ENCODE measurements at regions not wholly inside any gene's neighbourhood (a gene's known extent, or its start where the extent isn't known, plus 50 kb on each side); places are given as distances from the start of the nearest gene placed in this dataset.

DNA sequence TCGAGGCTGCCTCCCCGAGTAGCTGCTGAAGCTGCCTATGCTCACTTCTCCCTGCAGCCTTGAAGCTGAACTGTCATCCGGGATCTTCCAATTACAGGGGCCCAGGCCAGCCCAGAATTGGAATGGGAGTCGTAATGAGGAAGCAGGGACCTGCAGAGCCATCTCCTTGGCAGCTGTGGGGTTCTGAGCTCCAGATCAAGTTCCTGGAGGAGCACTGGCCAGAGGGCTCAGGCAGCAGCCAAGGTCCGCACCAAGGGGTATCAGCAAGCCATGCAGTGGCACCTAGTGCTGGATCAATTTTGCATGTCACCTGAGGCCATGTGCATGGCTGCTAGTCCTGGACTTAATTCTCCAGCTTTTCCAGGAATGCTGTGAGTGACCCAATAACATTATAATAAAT lies 163.2 kb upstream of the TSHZ2 start:
- H3K4me1 ChIP-seq (ENCODE audit: control insufficient read depth in 1 of 2, insufficient read depth in 2 of 2, low read length in 2 of 2), result no peaks in the 10 kb centered on the region
- peaks cover 2 to 7% (median 5%) of the 10 kb centered on the region in 3 donors for H3K27me3 Mint-ChIP-seq (ENCODE audit: low read depth in 3 of 3)
- TF ChIP-seq, protein P1, sequence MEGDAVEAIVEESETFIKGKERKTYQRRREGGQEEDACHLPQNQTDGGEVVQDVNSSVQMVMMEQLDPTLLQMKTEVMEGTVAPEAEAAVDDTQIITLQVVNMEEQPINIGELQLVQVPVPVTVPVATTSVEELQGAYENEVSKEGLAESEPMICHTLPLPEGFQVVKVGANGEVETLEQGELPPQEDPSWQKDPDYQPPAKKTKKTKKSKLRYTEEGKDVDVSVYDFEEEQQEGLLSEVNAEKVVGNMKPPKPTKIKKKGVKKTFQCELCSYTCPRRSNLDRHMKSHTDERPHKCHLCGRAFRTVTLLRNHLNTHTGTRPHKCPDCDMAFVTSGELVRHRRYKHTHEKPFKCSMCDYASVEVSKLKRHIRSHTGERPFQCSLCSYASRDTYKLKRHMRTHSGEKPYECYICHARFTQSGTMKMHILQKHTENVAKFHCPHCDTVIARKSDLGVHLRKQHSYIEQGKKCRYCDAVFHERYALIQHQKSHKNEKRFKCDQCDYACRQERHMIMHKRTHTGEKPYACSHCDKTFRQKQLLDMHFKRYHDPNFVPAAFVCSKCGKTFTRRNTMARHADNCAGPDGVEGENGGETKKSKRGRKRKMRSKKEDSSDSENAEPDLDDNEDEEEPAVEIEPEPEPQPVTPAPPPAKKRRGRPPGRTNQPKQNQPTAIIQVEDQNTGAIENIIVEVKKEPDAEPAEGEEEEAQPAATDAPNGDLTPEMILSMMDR (IDR thresholded peaks at IDR 0.05), result no peak
- WGBS (ENCODE audit: insufficient coverage), result 80% methylated on average over 5 of the region's 5 CpGs
- no peaks in the 10 kb centered on the region for H3K9me3 Mint-ChIP-seq
- no peak overlapping the region for H3K9ac ChIP-seq (ENCODE audit: insufficient read depth, low read length, poor library complexity, severe bottlenecking)
- no peaks in the 10 kb centered on the region for H3K9me3 ChIP-seq (replicated peaks in 1 of 2; ENCODE audit: control insufficient read depth in 1 of 2, insufficient read depth in 1 of 2, low read length in 2 of 2)
- H3K27me3 ChIP-seq (ENCODE audit: control insufficient read depth in 2 of 2, insufficient read depth in 2 of 2, low read length in 2 of 2), result no peaks in the 10 kb centered on the region
- H4K20me1 ChIP-seq (ENCODE audit: insufficient read depth, low read length), result no peaks in the 10 kb centered on the region
- no peaks in the 10 kb centered on the region for H3K36me3 ChIP-seq (replicated peaks in 1 of 2; ENCODE audit: control insufficient read depth in 1 of 2, insufficient read depth in 2 of 2, low read length in 2 of 2)
- intact Hi-C loops (cut with micrococcal nuclease), result no loop called here
- no peak overlapping the region for H3K4me3 Mint-ChIP-seq
- no peaks in the 10 kb centered on the region for H3K36me3 Mint-ChIP-seq
- H3K4me2 ChIP-seq (replicated peaks; ENCODE audit: extremely low read depth, low read length, poor library complexity, severe bottlenecking), result no peak overlapping the region
- H3K4me3 ChIP-seq (replicated peaks in 1 of 3; ENCODE audit: low read depth in 2 of 3, low read length in 3 of 3), result no peak overlapping the region
- no peak overlapping the region for H2AFZ ChIP-seq (ENCODE audit: insufficient read depth, low read depth, low read length, poor library complexity, severe bottlenecking)
- DNase-seq, result no peak
- H3K27ac ChIP-seq (ENCODE audit: low read depth in 1 of 2, low read length in 2 of 2), result no peak overlapping the region
- H3K79me2 ChIP-seq (ENCODE audit: insufficient read depth, low read length), result no peaks in the 10 kb centered on the region
- H3K4me1 Mint-ChIP-seq, result no peaks in the 10 kb centered on the region
- no peak overlapping the region for H3K27ac Mint-ChIP-seq

DNA sequence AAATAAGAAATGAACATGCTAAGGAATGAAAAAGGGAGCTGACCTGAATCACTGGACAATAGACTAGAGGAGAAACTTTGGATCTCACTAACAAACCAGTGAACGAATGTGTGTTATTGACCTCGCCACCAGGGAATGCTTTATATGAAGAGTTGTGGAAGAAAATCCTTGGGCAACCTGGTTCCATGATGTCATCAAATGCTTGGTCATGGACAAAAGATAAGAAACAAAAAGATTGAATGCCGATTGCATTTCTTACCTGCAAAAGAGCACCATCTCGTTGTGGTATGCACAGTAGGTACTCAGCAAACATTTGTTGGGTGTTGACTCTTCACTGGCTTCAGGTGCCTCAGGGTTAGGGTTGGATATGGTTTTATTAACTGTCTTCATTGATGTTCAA lies 165.2 kb upstream of the TSHZ2 start:
- Mint-ChIP-seq H3K36me3 (no peaks in the 10 kb centered on the region), H3K4me3 (no peak overlapping the region)
- no peaks in the 10 kb centered on the region for H3K36me3 ChIP-seq (replicated peaks in 1 of 2; ENCODE audit: control insufficient read depth in 1 of 2, insufficient read depth in 2 of 2, low read length in 2 of 2)

More for the DNA sequence above, 165.2 kb upstream of the TSHZ2 start:
- H2AFZ ChIP-seq (ENCODE audit: insufficient read depth, low read depth, low read length, poor library complexity, severe bottlenecking), result no peak overlapping the region
- no peak overlapping the region for H3K4me3 ChIP-seq (replicated peaks in 1 of 3; ENCODE audit: low read depth in 2 of 3, low read length in 3 of 3)
- intact Hi-C loops (cut with micrococcal nuclease), result no loop called here
- no peaks in the 10 kb centered on the region for H3K27me3 ChIP-seq (ENCODE audit: control insufficient read depth in 2 of 2, insufficient read depth in 2 of 2, low read length in 2 of 2)
- H3K4me1 ChIP-seq (ENCODE audit: control insufficient read depth in 1 of 2, insufficient read depth in 2 of 2, low read length in 2 of 2), result no peaks in the 10 kb centered on the region
- H3K4me2 ChIP-seq (replicated peaks; ENCODE audit: extremely low read depth, low read length, poor library complexity, severe bottlenecking), result no peak overlapping the region
- no peak overlapping the region for H3K9ac ChIP-seq (ENCODE audit: insufficient read depth, low read length, poor library complexity, severe bottlenecking)
- Mint-ChIP-seq H3K27ac (no peak overlapping the region), H3K27me3 (ENCODE audit: low read depth in 3 of 3) (peaks cover 2 to 5% (median 3%) of the 10 kb centered on the region in 3 donors), H3K4me1 (no peaks in the 10 kb centered on the region), H3K9me3 (no peaks in the 10 kb centered on the region)
- H4K20me1 ChIP-seq (ENCODE audit: insufficient read depth, low read length), result no peaks in the 10 kb centered on the region
- WGBS (ENCODE audit: insufficient coverage), result 83% methylated on average over 2 of the region's 4 CpGs
- H3K79me2 ChIP-seq (ENCODE audit: insufficient read depth, low read length), result no peaks in the 10 kb centered on the region
- no peaks in the 10 kb centered on the region for H3K9me3 ChIP-seq (replicated peaks in 1 of 2; ENCODE audit: control insufficient read depth in 1 of 2, insufficient read depth in 1 of 2, low read length in 2 of 2)
- TF ChIP-seq, protein P1 (IDR thresholded peaks at IDR 0.05), result no peak
- H3K27ac ChIP-seq (ENCODE audit: low read depth in 1 of 2, low read length in 2 of 2), result no peak overlapping the region
- DNase-seq, result no peak

All from CD14-positive monocyte (primary cell).